GM23338 (cell line): ENCODE measurements at regions not wholly inside any gene's neighbourhood (a gene's known extent, or its start where the extent isn't known, plus 50 kb on each side); places are given as distances from the start of the nearest gene placed in this dataset.

Experiments
- ATAC-seq: fragments of 200-7000 bp; cut with Tn5 transposase; 3 replicates; pipeline ENCODE4 v1.9.1; 2020
- DNase-seq: peaks from one replicate; pipeline ENCODE4 v3.0.0-alpha.2; 2015; ENCODE audit warnings: low spot score
- H2AFZ ChIP-seq: fragments of 200-600 bp; sonication (generic); 2 replicates; pipeline ENCODE4 v1.8.0; 2016; ENCODE audit warnings: antibody characterized with exemption, mild to moderate bottlenecking, moderate library complexity
- H3F3A ChIP-seq: fragments of 200-600 bp; sonication (generic); replicated peaks from 2 replicates; pipeline ENCODE4 v1.8.0; 2017; ENCODE audit warnings: antibody characterized with exemption, mixed run types, low read depth
- H3K27ac ChIP-seq: fragments of 200-600 bp; sonication (generic); 2 replicates; pipeline ENCODE4 v1.6.1; 2016; ENCODE audit warnings: low read depth
- H3K27me3 ChIP-seq: fragments of 200-600 bp; sonication (generic); 2 replicates; pipeline ENCODE4 v1.8.0; 2016; ENCODE audit warnings: mild to moderate bottlenecking, mixed run types, moderate library complexity; ENCODE audit not compliant: insufficient read depth
- H3K36me3 ChIP-seq: fragments of 200-600 bp; sonication (generic); 2 replicates; pipeline ENCODE4 v1.8.0; 2016; ENCODE audit warnings: mild to moderate bottlenecking; ENCODE audit not compliant: insufficient read depth
- H3K4me1 ChIP-seq: fragments of 200-600 bp; sonication (generic); 2 replicates; pipeline ENCODE4 v1.8.0; 2016; ENCODE audit warnings: mild to moderate bottlenecking, moderate library complexity; ENCODE audit not compliant: insufficient read depth
- H3K4me2 ChIP-seq: fragments of 200-600 bp; sonication (generic); 2 replicates; pipeline ENCODE4 v1.7.1; 2017; ENCODE audit warnings: mixed run types
- H3K4me3 ChIP-seq: fragments of 200-600 bp; sonication (generic); 2 replicates; pipeline ENCODE4 v1.6.1; 2016; ENCODE audit warnings: mixed run types
- H3K79me2 ChIP-seq: fragments of 200-600 bp; sonication (generic); replicated peaks from 2 replicates; pipeline ENCODE4 v1.8.0; 2017; ENCODE audit warnings: mild to moderate bottlenecking; ENCODE audit not compliant: insufficient read depth
- H3K9me2 ChIP-seq: fragments of 200-600 bp; sonication (generic); 2 replicates; pipeline ENCODE4 v1.8.0; 2017; ENCODE audit not compliant: insufficient read depth
- H4K20me1 ChIP-seq: fragments of 200-600 bp; sonication (generic); replicated peaks from 2 replicates; pipeline ENCODE4 v1.8.0; 2017; ENCODE audit warnings: mild to moderate bottlenecking; ENCODE audit not compliant: insufficient read depth
- H3K27ac Mint-ChIP-seq: 2 replicates; pipeline ENCODE4 v1.8.0; 2020; ENCODE audit warnings: inconsistent platforms, mild to moderate bottlenecking, moderate library complexity, mixed read lengths
- H3K27me3 Mint-ChIP-seq: 3 replicates; pipeline ENCODE4 v1.8.0; 2022; ENCODE audit warnings: low read depth, mild to moderate bottlenecking, moderate library complexity, mixed read lengths, inconsistent platforms; ENCODE audit not compliant: insufficient read depth, poor library complexity
- H3K36me3 Mint-ChIP-seq: 3 replicates; pipeline ENCODE4 v1.8.0; 2021; ENCODE audit warnings: low read depth, mild to moderate bottlenecking, inconsistent platforms, moderate library complexity, mixed read lengths
- H3K4me1 Mint-ChIP-seq: 3 replicates; pipeline ENCODE4 v1.8.0; 2020; ENCODE audit warnings: mild to moderate bottlenecking, inconsistent platforms, mixed read lengths
- H3K4me3 Mint-ChIP-seq: 3 replicates; pipeline ENCODE4 v1.8.0; 2021; ENCODE audit warnings: moderate library complexity, mild to moderate bottlenecking, inconsistent platforms, mixed read lengths
- H3K9me3 Mint-ChIP-seq: 3 replicates; pipeline ENCODE4 v1.8.0; 2020; ENCODE audit warnings: moderate library complexity, mild to moderate bottlenecking, inconsistent platforms, mixed read lengths
- CREB1 ChIP-seq: fragments of 250-450 bp; sonication (Bioruptor Pico); IDR thresholded peaks from 2 replicates; pipeline ENCODE4 v1.5.0; 2020; ENCODE audit warnings: low read depth, mild to moderate bottlenecking, moderate library complexity
- EZH2 ChIP-seq: fragments of 200-600 bp; sonication (generic); IDR thresholded peaks from one replicate; pipeline ENCODE4 v1.8.0; 2017; ENCODE audit warnings: antibody characterized with exemption, mild to moderate bottlenecking, low read depth; ENCODE audit not compliant: unreplicated experiment
- EZH2phosphoT487 ChIP-seq: fragments of 200-600 bp; sonication (generic); IDR thresholded peaks from one replicate; pipeline ENCODE4 v1.8.1; 2018; ENCODE audit warnings: antibody characterized with exemption; ENCODE audit not compliant: unreplicated experiment
- JUNB ChIP-seq: IDR thresholded peaks from one replicate; pipeline ENCODE4 v1.6.1; 2016; ENCODE audit warnings: antibody characterized with exemption; ENCODE audit not compliant: unreplicated experiment
- NANOG ChIP-seq: IDR thresholded peaks from 2 replicates; pipeline ENCODE4 v1.6.1; 2016; ENCODE audit warnings: antibody characterized with exemption, borderline replicate concordance
- POLR2AphosphoS5 ChIP-seq: IDR thresholded peaks from 2 replicates; pipeline ENCODE4 v1.6.1; 2016; ENCODE audit warnings: antibody characterized with exemption, low read depth
- STAT1 ChIP-seq: IDR thresholded peaks from one replicate; pipeline ENCODE4 v1.6.1; 2016; ENCODE audit warnings: antibody characterized with exemption; ENCODE audit not compliant: unreplicated experiment
- ZNF114 ChIP-seq: fragments of 250-450 bp; sonication (Bioruptor Pico); IDR thresholded peaks from 2 replicates; pipeline ENCODE4 v1.5.0; 2020; ENCODE audit warnings: mild to moderate bottlenecking, moderate library complexity
- ZNF331 ChIP-seq: fragments of 250-450 bp; sonication (Bioruptor Pico); IDR thresholded peaks from 2 replicates; pipeline ENCODE4 v1.5.0; 2020; ENCODE audit warnings: low read depth, mild to moderate bottlenecking, moderate library complexity
- TF ChIP-seq, protein P1 (sequence below): IDR thresholded peaks from one replicate; pipeline ENCODE4 v1.6.1; 2018; ENCODE audit warnings: antibody characterized with exemption; ENCODE audit not compliant: unreplicated experiment
- TF ChIP-seq, protein P2 (sequence below), 2 experiments: fragments of 200-600 bp in 1 of 2; sonication (generic) in 1 of 2; conservative IDR thresholded peaks; 2 replicates each; pipeline versions ENCODE4 v1.5.1 to v1.6.1; 2016 to 2017; ENCODE audit warnings: antibody characterized with exemption in 2 of 2, low read depth in 2 of 2, mild to moderate bottlenecking in 2 of 2, moderate library complexity in 1 of 2
- TF ChIP-seq, protein P3 (sequence below): IDR thresholded peaks from 2 replicates; pipeline ENCODE4 v1.6.1; 2016; ENCODE audit warnings: antibody characterized with exemption
- TF ChIP-seq, protein P4 (sequence below): fragments of 250-450 bp; sonication (Bioruptor Pico); IDR thresholded peaks from 2 replicates; pipeline ENCODE4 v1.5.0; 2020; ENCODE audit warnings: mild to moderate bottlenecking, moderate library complexity

DNA sequence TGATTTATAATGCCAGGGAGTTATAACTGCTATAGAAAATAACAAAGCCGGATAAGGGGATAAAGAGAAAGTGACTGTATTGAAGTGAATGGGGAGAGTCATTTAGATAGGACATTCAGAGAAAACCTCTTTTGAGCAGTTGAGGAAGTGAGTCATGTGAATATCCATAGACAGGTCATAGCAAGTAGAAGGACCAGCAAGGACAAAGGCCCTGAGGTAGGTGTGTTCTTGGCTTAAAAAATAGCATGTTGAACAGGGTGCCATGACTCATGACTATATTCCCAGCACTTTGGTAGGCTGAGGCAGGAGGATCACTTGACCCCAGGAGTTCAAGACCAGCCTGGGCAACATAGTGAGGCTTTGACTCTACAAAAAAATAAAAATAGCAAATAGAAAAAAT lies 51.5 kb upstream of the RAP1B start:
- no peak for ATAC-seq
- Mint-ChIP-seq H3K27ac (no peak overlapping the region), H3K4me3 (no peak overlapping the region), H3K4me1 (peaks cover 10% of the 10 kb centered on the region), H3K36me3 (no peaks in the 10 kb centered on the region), H3K27me3 (peaks cover 2% of the 10 kb centered on the region), H3K9me3 (no peaks in the 10 kb centered on the region)
- Histone ChIP-seq H3K4me2 (no peak overlapping the region), H4K20me1 (no peaks in the 10 kb centered on the region), H3K27ac (no peak overlapping the region), H3F3A (no peaks in the 10 kb centered on the region), H3K4me1 (0 out of 2 replicates have a peak, but pooled peaks cover 2% of the 10 kb centered on the region), H3K4me3 (no peak overlapping the region), H3K27me3 (no peaks in the 10 kb centered on the region), H2AFZ (no peak overlapping the region), H3K36me3 (no peaks in the 10 kb centered on the region), H3K9me2 (0 out of 2 replicates have a peak, but pooled peaks cover 5% of the 10 kb centered on the region), H3K79me2 (no peaks in the 10 kb centered on the region)
- no peak for DNase-seq
- TF ChIP-seq ZNF114 (CRISPR knock-in tag): no peak
- no peak for TF ChIP-seq NANOG
- TF ChIP-seq, protein P1, sequence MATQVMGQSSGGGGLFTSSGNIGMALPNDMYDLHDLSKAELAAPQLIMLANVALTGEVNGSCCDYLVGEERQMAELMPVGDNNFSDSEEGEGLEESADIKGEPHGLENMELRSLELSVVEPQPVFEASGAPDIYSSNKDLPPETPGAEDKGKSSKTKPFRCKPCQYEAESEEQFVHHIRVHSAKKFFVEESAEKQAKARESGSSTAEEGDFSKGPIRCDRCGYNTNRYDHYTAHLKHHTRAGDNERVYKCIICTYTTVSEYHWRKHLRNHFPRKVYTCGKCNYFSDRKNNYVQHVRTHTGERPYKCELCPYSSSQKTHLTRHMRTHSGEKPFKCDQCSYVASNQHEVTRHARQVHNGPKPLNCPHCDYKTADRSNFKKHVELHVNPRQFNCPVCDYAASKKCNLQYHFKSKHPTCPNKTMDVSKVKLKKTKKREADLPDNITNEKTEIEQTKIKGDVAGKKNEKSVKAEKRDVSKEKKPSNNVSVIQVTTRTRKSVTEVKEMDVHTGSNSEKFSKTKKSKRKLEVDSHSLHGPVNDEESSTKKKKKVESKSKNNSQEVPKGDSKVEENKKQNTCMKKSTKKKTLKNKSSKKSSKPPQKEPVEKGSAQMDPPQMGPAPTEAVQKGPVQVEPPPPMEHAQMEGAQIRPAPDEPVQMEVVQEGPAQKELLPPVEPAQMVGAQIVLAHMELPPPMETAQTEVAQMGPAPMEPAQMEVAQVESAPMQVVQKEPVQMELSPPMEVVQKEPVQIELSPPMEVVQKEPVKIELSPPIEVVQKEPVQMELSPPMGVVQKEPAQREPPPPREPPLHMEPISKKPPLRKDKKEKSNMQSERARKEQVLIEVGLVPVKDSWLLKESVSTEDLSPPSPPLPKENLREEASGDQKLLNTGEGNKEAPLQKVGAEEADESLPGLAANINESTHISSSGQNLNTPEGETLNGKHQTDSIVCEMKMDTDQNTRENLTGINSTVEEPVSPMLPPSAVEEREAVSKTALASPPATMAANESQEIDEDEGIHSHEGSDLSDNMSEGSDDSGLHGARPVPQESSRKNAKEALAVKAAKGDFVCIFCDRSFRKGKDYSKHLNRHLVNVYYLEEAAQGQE: no peak
- no peak for TF ChIP-seq POLR2AphosphoS5
- TF ChIP-seq, protein P2, sequence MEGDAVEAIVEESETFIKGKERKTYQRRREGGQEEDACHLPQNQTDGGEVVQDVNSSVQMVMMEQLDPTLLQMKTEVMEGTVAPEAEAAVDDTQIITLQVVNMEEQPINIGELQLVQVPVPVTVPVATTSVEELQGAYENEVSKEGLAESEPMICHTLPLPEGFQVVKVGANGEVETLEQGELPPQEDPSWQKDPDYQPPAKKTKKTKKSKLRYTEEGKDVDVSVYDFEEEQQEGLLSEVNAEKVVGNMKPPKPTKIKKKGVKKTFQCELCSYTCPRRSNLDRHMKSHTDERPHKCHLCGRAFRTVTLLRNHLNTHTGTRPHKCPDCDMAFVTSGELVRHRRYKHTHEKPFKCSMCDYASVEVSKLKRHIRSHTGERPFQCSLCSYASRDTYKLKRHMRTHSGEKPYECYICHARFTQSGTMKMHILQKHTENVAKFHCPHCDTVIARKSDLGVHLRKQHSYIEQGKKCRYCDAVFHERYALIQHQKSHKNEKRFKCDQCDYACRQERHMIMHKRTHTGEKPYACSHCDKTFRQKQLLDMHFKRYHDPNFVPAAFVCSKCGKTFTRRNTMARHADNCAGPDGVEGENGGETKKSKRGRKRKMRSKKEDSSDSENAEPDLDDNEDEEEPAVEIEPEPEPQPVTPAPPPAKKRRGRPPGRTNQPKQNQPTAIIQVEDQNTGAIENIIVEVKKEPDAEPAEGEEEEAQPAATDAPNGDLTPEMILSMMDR (conservative IDR thresholded peaks at IDR 0.05; ENCODE audit: low read depth in 2 of 2): no peak
- TF ChIP-seq EZH2: no peak
- TF ChIP-seq CREB1: no peak
- TF ChIP-seq, protein P3, sequence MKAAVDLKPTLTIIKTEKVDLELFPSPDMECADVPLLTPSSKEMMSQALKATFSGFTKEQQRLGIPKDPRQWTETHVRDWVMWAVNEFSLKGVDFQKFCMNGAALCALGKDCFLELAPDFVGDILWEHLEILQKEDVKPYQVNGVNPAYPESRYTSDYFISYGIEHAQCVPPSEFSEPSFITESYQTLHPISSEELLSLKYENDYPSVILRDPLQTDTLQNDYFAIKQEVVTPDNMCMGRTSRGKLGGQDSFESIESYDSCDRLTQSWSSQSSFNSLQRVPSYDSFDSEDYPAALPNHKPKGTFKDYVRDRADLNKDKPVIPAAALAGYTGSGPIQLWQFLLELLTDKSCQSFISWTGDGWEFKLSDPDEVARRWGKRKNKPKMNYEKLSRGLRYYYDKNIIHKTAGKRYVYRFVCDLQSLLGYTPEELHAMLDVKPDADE: no peak
- TF ChIP-seq, protein P4, sequence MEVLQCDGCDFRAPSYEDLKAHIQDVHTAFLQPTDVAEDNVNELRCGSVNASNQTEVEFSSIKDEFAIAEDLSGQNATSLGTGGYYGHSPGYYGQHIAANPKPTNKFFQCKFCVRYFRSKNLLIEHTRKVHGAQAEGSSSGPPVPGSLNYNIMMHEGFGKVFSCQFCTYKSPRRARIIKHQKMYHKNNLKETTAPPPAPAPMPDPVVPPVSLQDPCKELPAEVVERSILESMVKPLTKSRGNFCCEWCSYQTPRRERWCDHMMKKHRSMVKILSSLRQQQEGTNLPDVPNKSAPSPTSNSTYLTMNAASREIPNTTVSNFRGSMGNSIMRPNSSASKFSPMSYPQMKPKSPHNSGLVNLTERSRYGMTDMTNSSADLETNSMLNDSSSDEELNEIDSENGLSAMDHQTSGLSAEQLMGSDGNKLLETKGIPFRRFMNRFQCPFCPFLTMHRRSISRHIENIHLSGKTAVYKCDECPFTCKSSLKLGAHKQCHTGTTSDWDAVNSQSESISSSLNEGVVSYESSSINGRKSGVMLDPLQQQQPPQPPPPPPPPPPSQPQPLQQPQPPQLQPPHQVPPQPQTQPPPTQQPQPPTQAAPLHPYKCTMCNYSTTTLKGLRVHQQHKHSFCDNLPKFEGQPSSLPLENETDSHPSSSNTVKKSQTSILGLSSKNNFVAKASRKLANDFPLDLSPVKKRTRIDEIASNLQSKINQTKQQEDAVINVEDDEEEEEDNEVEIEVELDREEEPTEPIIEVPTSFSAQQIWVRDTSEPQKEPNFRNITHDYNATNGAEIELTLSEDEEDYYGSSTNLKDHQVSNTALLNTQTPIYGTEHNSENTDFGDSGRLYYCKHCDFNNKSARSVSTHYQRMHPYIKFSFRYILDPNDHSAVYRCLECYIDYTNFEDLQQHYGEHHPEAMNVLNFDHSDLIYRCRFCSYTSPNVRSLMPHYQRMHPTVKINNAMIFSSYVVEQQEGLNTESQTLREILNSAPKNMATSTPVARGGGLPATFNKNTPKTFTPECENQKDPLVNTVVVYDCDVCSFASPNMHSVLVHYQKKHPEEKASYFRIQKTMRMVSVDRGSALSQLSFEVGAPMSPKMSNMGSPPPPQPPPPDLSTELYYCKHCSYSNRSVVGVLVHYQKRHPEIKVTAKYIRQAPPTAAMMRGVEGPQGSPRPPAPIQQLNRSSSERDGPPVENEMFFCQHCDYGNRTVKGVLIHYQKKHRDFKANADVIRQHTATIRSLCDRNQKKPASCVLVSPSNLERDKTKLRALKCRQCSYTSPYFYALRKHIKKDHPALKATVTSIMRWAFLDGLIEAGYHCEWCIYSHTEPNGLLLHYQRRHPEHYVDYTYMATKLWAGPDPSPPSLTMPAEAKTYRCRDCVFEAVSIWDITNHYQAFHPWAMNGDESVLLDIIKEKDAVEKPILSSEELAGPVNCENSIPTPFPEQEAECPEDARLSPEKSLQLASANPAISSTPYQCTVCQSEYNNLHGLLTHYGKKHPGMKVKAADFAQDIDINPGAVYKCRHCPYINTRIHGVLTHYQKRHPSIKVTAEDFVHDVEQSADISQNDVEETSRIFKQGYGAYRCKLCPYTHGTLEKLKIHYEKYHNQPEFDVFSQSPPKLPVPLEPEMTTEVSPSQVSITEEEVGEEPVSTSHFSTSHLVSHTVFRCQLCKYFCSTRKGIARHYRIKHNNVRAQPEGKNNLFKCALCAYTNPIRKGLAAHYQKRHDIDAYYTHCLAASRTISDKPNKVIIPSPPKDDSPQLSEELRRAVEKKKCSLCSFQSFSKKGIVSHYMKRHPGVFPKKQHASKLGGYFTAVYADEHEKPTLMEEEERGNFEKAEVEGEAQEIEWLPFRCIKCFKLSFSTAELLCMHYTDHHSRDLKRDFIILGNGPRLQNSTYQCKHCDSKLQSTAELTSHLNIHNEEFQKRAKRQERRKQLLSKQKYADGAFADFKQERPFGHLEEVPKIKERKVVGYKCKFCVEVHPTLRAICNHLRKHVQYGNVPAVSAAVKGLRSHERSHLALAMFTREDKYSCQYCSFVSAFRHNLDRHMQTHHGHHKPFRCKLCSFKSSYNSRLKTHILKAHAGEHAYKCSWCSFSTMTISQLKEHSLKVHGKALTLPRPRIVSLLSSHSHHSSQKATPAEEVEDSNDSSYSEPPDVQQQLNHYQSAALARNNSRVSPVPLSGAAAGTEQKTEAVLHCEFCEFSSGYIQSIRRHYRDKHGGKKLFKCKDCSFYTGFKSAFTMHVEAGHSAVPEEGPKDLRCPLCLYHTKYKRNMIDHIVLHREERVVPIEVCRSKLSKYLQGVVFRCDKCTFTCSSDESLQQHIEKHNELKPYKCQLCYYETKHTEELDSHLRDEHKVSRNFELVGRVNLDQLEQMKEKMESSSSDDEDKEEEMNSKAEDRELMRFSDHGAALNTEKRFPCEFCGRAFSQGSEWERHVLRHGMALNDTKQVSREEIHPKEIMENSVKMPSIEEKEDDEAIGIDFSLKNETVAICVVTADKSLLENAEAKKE (CRISPR knock-in tag): no peak
- TF ChIP-seq JUNB: no peak
- TF ChIP-seq EZH2phosphoT487: no peak
- no peak for TF ChIP-seq ZNF331 (CRISPR knock-in tag)
- TF ChIP-seq STAT1: no peak
